Tibial nerve (tissue), 4 donors: ENCODE measurements at regions not wholly inside any gene's neighbourhood (a gene's known extent, or its start where the extent isn't known, plus 50 kb on each side); places are given as distances from the start of the nearest gene placed in this dataset.

Experiments used
- DNase-seq, 2 donors: peaks; one replicate each; pipeline ENCODE4 v3.0.0-alpha.2; 2019; ENCODE audit warnings: low spot score in 2 of 2
- H3K27ac ChIP-seq, 4 donors: fragments of 200-600 bp; sonication (generic) in 3 of 4; one replicate each; pipeline ENCODE4 v1.5.1; 2017 to 2019; ENCODE audit warnings: mild to moderate bottlenecking in 1 of 4
- H3K27me3 ChIP-seq, 2 donors: fragments of 200-600 bp; sonication (generic) in 1 of 2; one replicate each; pipeline versions ENCODE4 v1.5.1 to v1.6.0; 2017 to 2019
- H3K36me3 ChIP-seq, 3 donors: fragments of 200-600 bp; sonication (generic); one replicate each; pipeline ENCODE4 v1.5.1; 2018 to 2019
- H3K4me1 ChIP-seq, 4 donors: fragments of 200-600 bp; sonication (generic) in 3 of 4; one replicate each; pipeline ENCODE4 v1.5.1; 2017 to 2019
- H3K4me3 ChIP-seq, 4 donors: fragments of 200-600 bp; sonication (generic) in 3 of 4; one replicate each; pipeline ENCODE4 v1.5.1; 2017 to 2019; ENCODE audit warnings: mild to moderate bottlenecking in 1 of 4, moderate library complexity in 1 of 4
- H3K9me3 ChIP-seq, 4 donors: fragments of 200-600 bp; sonication (generic) in 3 of 4; one replicate each; pipeline ENCODE4 v1.5.1; 2017 to 2019
- CTCF ChIP-seq, 5 experiments: fragments of 200-600 bp in 3 of 5; fragments of 450-650 bp in 2 of 5; sonication (generic) in 3 of 5; IDR thresholded peaks; one replicate each; pipeline ENCODE4 v1.5.1; 2016 to 2019; ENCODE audit warnings: antibody characterized with exemption in 5 of 5, mild to moderate bottlenecking in 3 of 5, moderate library complexity in 2 of 5
- EP300 ChIP-seq, 2 donors: sonication (generic); formaldehyde crosslinking; IDR thresholded peaks; one replicate each; pipeline ENCODE4 v1.6.1; 2017; ENCODE audit warnings: antibody characterized with exemption in 2 of 2, mild to moderate bottlenecking in 1 of 2
- POLR2A ChIP-seq, 2 donors: fragments of 450-650 bp; IDR thresholded peaks; one replicate each; pipeline ENCODE4 v1.6.1; 2017; ENCODE audit warnings: antibody characterized with exemption in 2 of 2, mild to moderate bottlenecking in 2 of 2, moderate library complexity in 2 of 2
- WGBS, 2 donors: methylation state at CpG; one replicate each; pipeline ENCODE4 v1.1.5; 2018; 5-methylcytosine and 5-hydroxymethylcytosine counted together

GRCh38 chr11:112542479-112542878 is 281.8 kb upstream of the PLET1 start:
- Histone ChIP-seq H3K9me3 (no peaks in the 10 kb centered on the region), H3K36me3 (no peaks in the 10 kb centered on the region), H3K4me1 (peaks cover 0 to 5% (median 0%) of the 10 kb centered on the region in 4 donors), H3K27ac (no peak overlapping the region), H3K4me3 (no peak overlapping the region), H3K27me3 (no peaks in the 10 kb centered on the region)
- whole genome bisulfite sequencing, 2 donors, result 67 to 100% methylated on average over 1 of the region's 1 CpG
- no peak for DNase-seq
- TF ChIP-seq EP300 (IDR thresholded peaks at IDR 0.05), result no peak
- no peak for TF ChIP-seq CTCF (IDR thresholded peaks at IDR 0.05)
- no peak for TF ChIP-seq POLR2A (IDR thresholded peaks at IDR 0.05)

GRCh38 chr11:112543390-112543789 is 282.7 kb upstream of the PLET1 start:
- Histone ChIP-seq H3K9me3 (no peaks in the 10 kb centered on the region), H3K36me3 (no peaks in the 10 kb centered on the region), H3K4me3 (no peak overlapping the region), H3K4me1 (peaks cover 0 to 5% (median 0%) of the 10 kb centered on the region in 4 donors), H3K27ac (no peak overlapping the region), H3K27me3 (no peaks in the 10 kb centered on the region)
- DNase-seq, result no peak
- TF ChIP-seq POLR2A (IDR thresholded peaks at IDR 0.05) (no peak), EP300 (IDR thresholded peaks at IDR 0.05) (no peak), CTCF (IDR thresholded peaks at IDR 0.05) (no peak)
- WGBS, 2 donors, result 82 to 85% methylated on average over 3 of the region's 3 CpGs

- Histone ChIP-seq H3K27me3 (no peaks in the 10 kb centered on the region), H3K9me3 (no peaks in the 10 kb centered on the region), H3K27ac (no peak overlapping the region), H3K36me3 (no peaks in the 10 kb centered on the region), H3K4me3 (no peak overlapping the region), H3K4me1 (no peaks in the 10 kb centered on the region)
- TF ChIP-seq CTCF (IDR thresholded peaks at IDR 0.05) (no peak), EP300 (IDR thresholded peaks at IDR 0.05) (no peak), POLR2A (IDR thresholded peaks at IDR 0.05) (no peak)
- no peak for DNase-seq
Measured at GRCh38 chr11:112548641-112549040, 288.0 kb upstream of the PLET1 start.

- no peak for DNase-seq
- WGBS, 2 donors, result 71 to 78% methylated on average over 4 of the region's 4 CpGs
- TF ChIP-seq CTCF (IDR thresholded peaks at IDR 0.05) (no peak), EP300 (IDR thresholded peaks at IDR 0.05) (no peak), POLR2A (IDR thresholded peaks at IDR 0.05) (no peak)
- Histone ChIP-seq H3K4me3 (no peak overlapping the region), H3K4me1 (no peaks in the 10 kb centered on the region), H3K27me3 (no peaks in the 10 kb centered on the region), H3K9me3 (no peaks in the 10 kb centered on the region), H3K36me3 (no peaks in the 10 kb centered on the region), H3K27ac (no peak overlapping the region)
Measured at GRCh38 chr11:112553205-112553731, 292.6 kb upstream of the PLET1 start.

GRCh38 chr11:112554586-112554985 is 293.9 kb upstream of the PLET1 start:
- no peak overlapping the region for H3K4me3 ChIP-seq
- H3K4me1 ChIP-seq, result no peaks in the 10 kb centered on the region
- H3K27me3 ChIP-seq, result no peaks in the 10 kb centered on the region
- 78 to 85% methylated on average over 4 of the region's 4 CpGs for WGBS, 2 donors
- no peak overlapping the region for H3K27ac ChIP-seq
- no peak for TF ChIP-seq EP300 (IDR thresholded peaks at IDR 0.05)
- no peak for TF ChIP-seq POLR2A (IDR thresholded peaks at IDR 0.05)
- TF ChIP-seq CTCF (IDR thresholded peaks at IDR 0.05), result no peak
- DNase-seq, result no peak
- no peaks in the 10 kb centered on the region for H3K9me3 ChIP-seq
- H3K36me3 ChIP-seq, result no peaks in the 10 kb centered on the region
